Epithelial cell of esophagus (primary cell): ENCODE measurements at regions not wholly inside any gene's neighbourhood (a gene's known extent, or its start where the extent isn't known, plus 50 kb on each side); places are given as distances from the start of the nearest gene placed in this dataset.
"Not testable (repeated sequence)": the region's sequence is repeated elsewhere in the genome, so short reads cannot be mapped to it uniquely, and the experiment has no call there.

ENCODE experiments used
- DNase-seq: peaks from one replicate; pipeline ENCODE4 v3.0.0; 2010; ENCODE audit warnings: low read depth
- H3K4me3 ChIP-seq: 2 replicates; pipeline ENCODE4 v1.5.1; 2011; ENCODE audit warnings: mild to moderate bottlenecking, low read length, control low read depth
- TF ChIP-seq, protein P1 (sequence below): IDR thresholded peaks from 2 replicates; pipeline ENCODE4 v1.5.1; 2011; ENCODE audit warnings: low read depth, mild to moderate bottlenecking, low read length, control low read depth, inconsistent platforms; ENCODE audit not compliant: insufficient read depth; ENCODE audit errors: missing control alignments

DNA sequence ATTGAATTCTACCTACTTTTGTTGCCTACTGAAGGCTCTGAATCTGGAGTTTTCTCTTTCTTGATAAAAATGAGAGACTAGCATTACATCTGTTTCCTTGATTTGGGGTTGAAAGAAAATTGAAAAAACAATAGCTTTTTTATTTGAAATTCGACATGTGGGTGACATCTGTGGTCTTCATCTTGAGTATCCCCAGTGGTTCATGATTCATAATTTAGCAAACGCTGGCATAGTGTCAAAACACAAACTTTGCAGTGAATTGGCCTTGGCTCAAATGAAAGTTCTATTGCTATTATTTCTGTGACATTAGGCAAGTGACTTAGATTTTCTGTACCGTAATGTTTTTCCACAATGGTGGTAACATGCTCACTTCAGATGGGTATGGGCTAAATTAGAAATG is 747.6 kb downstream of the PCDH7 start:
- TF ChIP-seq, protein P1, sequence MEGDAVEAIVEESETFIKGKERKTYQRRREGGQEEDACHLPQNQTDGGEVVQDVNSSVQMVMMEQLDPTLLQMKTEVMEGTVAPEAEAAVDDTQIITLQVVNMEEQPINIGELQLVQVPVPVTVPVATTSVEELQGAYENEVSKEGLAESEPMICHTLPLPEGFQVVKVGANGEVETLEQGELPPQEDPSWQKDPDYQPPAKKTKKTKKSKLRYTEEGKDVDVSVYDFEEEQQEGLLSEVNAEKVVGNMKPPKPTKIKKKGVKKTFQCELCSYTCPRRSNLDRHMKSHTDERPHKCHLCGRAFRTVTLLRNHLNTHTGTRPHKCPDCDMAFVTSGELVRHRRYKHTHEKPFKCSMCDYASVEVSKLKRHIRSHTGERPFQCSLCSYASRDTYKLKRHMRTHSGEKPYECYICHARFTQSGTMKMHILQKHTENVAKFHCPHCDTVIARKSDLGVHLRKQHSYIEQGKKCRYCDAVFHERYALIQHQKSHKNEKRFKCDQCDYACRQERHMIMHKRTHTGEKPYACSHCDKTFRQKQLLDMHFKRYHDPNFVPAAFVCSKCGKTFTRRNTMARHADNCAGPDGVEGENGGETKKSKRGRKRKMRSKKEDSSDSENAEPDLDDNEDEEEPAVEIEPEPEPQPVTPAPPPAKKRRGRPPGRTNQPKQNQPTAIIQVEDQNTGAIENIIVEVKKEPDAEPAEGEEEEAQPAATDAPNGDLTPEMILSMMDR, result no peak
- DNase-seq, result peak; percentile 18
- H3K4me3 ChIP-seq, result no peak overlapping the region

DNA sequence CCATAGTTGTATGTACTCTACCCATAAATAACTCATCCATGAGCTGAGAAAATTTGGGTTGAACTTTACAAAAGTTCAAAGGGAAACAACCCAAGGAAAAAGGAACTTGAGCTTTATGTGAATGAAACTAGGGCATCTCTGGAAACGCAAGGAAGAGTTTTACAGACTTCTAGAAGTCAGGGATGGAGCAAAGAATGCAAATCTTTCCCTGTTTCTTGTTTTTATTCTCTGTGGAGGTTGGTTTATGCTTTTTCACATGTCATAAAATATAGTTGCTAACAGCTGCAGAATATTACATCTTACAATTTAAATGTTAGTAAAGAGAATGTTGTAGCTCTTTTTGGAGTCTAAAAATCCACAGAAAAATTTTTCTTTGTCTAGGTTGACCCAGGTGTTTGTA is 754.1 kb downstream of the PCDH7 start:
- no peak for DNase-seq
- no peak overlapping the region for H3K4me3 ChIP-seq
- TF ChIP-seq, protein P1, result no peak

DNA sequence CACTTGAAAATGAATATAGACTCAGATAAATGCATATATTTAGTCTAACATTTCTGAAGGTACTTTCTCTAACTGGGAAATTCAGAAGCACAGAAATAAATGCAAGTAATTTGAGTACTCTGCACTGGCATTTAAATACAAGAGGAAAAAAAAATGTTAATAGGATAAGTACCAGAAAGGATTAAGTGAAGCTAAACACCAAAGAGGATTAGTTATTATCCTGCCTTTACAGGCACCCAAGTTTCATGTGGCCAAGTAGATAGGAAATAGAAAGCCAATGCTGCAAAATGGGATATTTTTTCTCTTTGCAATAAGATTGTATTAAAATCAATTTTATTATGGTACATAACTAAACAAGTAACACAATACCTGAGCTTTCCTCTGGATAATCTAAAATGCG is 762.5 kb downstream of the PCDH7 start:
- no peak for DNase-seq
- TF ChIP-seq, protein P1, result no peak
- H3K4me3 ChIP-seq, result no peak overlapping the region

DNA sequence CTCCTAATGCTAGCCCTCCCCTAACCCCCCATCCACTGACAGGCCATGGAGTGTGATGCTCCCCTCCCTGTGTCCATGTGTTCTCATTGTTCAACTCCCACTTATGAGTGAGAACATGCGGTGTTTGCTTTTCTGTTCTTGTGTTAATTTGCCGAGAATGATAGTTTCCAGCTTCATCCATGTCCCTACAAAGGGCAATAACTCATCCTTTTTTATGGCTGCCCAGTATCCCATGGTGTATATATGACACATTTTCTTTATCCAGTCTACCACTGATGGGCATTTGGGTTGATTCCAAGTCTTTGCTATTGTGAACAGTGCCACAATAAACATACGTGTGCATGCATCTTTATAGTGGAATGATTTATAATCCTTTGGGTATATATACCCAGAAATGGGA is 779.0 kb downstream of the PCDH7 start:
- DNase-seq, result not testable (repeated sequence)

DNA sequence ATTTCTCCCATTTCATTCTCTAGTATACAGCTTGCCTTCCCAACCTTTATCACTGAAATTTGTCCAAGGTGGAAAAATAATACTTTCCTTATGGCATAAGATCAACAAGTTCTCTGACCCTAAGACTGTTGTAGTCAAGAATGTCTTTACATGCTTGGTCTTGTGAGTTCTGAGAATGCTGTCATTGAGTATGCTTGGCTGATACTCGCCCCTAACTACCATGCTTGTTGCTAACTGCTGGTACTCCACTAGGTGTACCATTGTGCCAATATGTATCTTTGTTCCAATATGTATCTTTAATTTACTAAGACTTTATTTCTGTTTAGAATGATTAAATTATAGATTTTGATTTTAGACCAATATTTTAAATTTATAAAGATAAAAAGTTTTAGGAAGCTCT is 796.4 kb downstream of the PCDH7 start:
- DNase-seq, result peak; percentile 44
- H3K4me3 ChIP-seq, result no peak overlapping the region
- TF ChIP-seq, protein P1, result no peak

More for the DNA sequence above, 779.0 kb downstream of the PCDH7 start:
- H3K4me3 ChIP-seq, result not testable (repeated sequence)

DNA sequence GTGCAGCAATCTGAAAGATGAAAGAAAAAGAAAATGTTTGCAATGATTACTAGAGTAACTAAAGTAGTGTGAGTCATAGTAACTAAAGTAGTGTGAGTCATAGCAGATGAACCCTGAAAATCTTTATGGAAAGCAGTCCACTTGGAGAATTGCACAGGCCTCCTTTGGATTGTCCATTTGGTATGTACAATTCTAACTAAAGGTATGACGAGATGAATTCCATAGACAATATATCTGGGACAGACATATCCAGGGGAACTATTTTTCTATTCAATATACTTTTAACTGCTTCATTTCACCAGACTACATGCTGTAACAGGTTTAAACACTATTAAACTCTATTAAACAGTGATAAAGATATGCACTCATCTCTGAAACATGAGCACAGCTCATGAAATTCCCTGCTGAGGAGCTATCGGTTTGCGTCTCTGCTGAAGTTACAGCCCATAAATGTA is 798.7 kb downstream of the PCDH7 start:
- TF ChIP-seq, protein P1, result no peak
- peak; percentile 78 for DNase-seq
- no peak overlapping the region for H3K4me3 ChIP-seq

DNA sequence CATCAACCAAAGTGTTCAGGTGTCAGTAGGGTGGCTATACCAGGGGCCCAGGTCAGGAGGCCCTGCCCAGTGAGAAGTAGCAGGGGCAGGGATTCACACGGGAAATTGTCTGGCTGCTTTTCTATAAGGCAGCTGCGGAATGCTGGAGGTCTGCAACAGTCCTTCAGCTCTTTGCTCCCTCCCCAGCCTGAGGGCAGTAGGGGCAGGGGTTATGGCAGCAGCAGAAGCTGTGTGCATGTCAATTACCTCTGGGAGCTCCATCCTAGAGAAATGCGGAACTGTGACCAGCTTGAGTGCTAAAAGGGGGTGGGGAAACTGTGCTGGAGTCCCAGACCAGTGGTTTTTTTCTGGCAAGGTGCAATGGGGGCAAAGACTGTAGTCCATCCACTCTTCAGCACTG is 810.4 kb downstream of the PCDH7 start:
- no peak overlapping the region for H3K4me3 ChIP-seq
- TF ChIP-seq, protein P1, result no peak
- no peak for DNase-seq
